CD4-positive, alpha-beta T cell treated with Interleukin-1 beta for 1 hour (primary cell): ENCODE measurements at regions not wholly inside any gene's neighbourhood (a gene's known extent, or its start where the extent isn't known, plus 50 kb on each side); places are given as distances from the start of the nearest gene placed in this dataset.

ENCODE experiments used
- DNase-seq, 2 donors: peaks; one replicate each; pipeline ENCODE4 v3.0.0-alpha.2; 2020 to 2022

DNA sequence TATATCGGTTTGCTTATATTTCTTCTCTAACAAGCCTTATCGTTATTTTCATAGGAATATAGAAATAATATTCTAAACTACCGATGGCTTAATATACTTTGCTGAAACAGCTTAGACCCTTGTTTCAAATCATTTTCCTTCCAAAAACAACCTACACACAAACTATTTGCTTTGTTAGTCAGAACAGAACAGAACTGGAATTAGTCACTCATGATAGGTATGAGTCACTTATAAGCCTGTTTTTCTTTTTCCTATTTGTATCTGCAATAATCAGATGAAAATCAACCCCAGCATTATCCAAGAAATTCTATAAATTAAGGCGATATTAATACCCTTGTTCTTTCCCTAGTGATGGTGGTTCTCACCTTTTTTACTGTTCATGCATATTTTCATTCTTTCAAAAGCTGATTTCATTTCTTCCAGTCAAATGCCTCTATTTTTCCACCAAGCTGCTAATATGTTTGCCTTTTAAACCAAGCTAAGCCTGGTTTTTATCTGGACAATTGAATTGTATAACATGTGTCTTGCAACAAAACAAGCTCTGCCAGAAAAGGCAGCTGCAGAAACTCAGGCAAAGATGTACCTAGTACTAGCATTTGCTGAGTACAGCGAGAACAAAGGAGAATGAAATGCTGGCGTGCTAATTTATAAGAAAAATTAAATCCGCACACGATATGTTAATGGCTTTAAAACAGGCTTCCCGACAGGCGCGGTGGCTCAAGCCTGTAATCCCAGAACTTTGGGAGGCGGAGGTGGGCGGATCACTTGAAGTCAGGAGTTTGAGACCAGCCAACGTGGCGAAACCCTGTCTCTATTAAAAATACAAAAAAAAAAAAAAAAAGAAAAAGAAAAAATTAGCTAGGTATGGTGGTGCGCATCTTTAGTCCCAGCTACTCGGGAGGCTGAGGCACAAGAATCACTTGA is 1418.2 kb downstream of the AACS start:
- no peak for DNase-seq

- DNase-seq: no peak
These were observed 1422.3 kb downstream of the AACS start for GRCh38 chr12:126487431-126487980.

DNA sequence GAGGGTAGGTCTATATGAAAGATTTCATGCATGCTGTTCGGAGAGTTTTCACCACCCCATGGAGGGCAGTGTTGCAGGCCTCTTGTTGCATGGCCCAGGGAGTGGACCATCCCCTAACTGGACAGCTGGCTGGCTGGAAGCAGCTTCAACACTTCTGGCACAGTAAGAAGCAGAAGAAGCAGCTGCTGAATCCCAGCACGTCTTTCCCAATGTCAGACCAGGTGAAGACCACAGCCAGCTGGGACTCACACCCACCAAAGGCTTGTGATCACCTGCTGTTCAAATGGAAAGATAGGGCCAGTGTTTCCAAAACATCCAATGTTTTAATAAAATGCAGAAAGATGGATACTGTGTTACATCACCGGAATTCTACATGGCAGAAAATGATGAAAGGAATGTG is 1423.6 kb downstream of the AACS start:
- no peak for DNase-seq

DNA sequence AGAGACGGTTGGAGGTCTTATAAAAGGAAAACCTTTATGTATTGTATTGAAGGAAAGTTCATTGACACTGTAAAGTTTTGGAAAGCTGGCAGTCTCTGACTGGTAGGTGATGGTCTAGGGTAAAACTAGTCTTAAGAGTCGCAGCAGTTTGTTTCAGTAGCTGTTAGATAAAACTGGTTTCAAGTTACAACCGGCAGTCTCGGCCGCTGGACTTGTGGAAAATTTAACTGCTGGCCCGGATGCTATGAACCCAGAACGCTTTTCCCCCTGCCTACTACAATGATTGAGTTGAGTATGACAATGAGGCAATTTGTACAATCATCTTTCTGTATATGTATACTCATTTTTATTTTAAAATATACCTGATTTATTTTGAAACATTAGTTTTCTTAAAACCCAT is 1426.9 kb downstream of the AACS start:
- DNase-seq: no peak

GRCh38 chr12:126493366-126494108 is 1428.3 kb downstream of the AACS start:
- DNase-seq: no peak

- DNase-seq: no peak
These were observed 1431.0 kb downstream of the AACS start for GRCh38 chr12:126496201-126496600.

GRCh38 chr12:126506426-126507182 is 1441.4 kb downstream of the AACS start:
- no peak for DNase-seq

- DNase-seq: no peak
These were observed 1442.0 kb downstream of the AACS start for GRCh38 chr12:126507231-126507630.

- no peak for DNase-seq
These were observed 1444.3 kb downstream of the AACS start for GRCh38 chr12:126509572-126509971.

DNA sequence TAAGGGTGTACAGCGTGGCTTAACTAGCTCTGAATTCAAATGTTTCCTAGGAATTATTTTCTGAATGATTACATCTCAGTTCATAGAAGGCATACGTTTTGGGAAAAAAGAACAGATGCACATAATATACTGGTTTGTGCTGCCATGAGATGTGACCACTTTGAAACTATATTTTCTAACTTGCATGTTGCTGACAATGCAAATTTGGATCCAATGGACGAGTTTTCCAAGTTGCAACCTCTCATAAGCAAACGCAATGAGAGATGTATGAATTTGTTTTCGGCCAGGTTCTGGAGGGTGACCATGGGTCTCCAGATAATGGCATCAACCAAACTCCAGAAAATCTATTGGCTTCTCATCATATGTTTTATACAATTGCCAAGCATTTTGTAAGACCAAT is 1445.4 kb downstream of the AACS start:
- no peak for DNase-seq

DNA sequence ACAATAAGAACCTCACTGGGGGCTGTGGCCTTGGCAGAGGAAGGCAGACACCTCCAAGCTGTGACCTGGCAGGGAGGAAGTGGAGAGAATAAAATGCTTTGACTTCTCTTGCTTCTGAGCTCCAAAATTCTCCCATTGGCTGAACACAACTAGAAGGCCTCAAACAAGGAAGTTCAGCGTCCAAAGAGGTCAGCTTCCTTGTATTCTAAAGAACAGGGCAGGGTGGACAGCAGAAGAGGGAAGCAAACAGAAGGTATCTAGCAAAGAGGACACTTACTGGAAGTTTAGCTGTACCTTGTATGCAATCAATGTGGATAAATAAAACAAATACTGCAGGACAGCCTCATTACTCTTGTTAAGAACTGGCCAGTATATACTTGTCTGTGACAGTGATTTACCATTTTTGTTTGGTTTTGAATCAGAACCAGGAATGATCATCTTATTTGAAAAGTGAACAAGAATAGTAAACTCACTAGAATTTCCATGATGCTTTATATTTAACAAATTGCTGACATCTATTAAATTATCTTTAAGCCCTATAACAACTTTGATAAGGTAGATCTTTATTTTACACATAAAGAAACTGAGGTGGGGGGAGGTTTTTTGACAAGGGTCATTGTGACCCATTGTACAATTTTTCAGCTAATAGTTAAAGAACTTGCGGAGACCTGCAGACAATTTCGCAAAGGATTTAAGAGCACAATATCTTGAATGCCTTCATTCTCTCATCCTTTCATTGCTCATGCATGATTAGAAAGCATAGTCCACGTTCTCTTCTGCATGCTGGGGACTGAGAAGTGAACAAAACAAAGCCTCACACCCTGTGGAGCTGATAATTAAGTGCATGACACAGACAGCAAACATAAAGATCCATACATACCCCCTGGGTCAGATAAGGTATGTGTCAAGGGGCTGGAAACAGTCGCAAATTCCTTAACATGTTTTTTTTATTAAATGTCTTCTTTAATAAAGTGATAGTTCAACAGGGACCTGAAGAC is 1448.0 kb downstream of the AACS start:
- DNase-seq: no peak

GRCh38 chr12:126518596-126519200 is 1453.5 kb downstream of the AACS start:
- no peak for DNase-seq

DNA sequence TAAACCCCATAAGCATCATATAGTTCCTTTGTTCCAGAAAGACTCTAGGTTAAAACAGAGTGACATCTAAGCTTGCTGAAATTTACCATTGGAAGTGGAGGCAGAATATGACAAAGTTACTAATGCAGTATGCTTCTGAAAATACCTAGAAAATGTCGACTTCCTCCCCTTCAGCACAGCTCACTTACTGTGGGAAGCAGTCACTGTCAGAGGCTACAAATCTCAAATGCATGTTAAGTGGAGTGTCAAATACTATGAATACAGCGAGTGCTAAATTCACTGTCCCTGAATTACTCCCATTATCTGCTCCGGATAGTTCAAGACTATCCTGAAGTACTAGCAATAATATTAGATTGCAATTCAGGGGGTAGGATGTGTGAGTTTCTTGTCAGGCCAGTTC is 1454.6 kb downstream of the AACS start:
- no peak for DNase-seq

- no peak for DNase-seq
These were observed 1458.7 kb downstream of the AACS start for GRCh38 chr12:126523891-126524290.

DNA sequence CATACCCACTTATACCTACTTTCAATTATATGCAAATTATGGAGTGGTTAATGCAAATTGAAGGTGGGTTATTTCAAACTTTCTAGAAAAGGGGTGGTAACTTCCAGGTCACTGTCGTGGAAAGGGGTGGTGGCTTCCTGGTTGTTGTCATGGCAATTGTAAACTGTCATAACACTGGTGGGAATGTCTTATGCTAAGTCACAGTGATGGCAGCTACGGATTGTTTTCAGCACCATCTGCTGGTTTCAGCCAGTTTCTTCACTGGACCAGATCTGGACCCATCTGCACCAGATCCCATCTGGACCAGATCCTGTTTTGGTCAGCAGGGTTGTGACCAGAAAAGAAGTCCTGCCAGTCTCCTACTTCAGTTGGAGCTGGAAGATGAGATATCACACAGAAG is 1469.3 kb downstream of the AACS start:
- DNase-seq: no peak

DNA sequence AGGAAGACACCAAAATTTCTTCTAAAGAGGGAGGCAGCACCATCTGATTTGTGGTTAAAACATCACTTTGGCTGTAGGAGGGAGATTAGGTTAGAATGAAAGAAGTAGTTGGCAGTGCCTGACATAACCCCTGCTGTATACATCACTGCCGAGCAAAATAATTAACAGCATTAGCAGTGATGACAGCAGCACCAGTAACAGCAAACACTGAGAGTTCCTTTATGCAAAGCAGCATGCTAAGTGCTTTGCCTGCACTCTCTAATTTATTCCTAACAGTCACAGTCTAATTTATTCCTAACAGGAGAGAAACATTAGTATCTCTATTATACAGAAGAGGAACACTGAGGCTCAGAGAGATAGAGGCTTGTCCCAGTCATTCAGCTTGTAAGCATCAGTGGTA is 1469.7 kb downstream of the AACS start:
- no peak for DNase-seq

GRCh38 chr12:126535971-126536370 is 1470.7 kb downstream of the AACS start:
- no peak for DNase-seq

- no peak for DNase-seq
These were observed 1472.8 kb downstream of the AACS start for GRCh38 chr12:126537961-126538530.

- no peak for DNase-seq
These were observed 1473.7 kb downstream of the AACS start for GRCh38 chr12:126538888-126539287.

- DNase-seq: no peak
These were observed 1480.2 kb downstream of the AACS start for GRCh38 chr12:126545411-126545810.

- no peak for DNase-seq
These were observed 1482.7 kb downstream of the AACS start for GRCh38 chr12:126547905-126548304.
